Mesothelial cell of epicardium (in vitro differentiated cells): ENCODE measurements at regions not wholly inside any gene's neighbourhood (a gene's known extent, or its start where the extent isn't known, plus 50 kb on each side); places are given as distances from the start of the nearest gene placed in this dataset.

Experiments used
- DNase-seq, 2 experiments: peaks; one replicate each; pipeline ENCODE4 v3.0.0; 2021; ENCODE audit warnings: low spot score in 2 of 2; ENCODE audit not compliant: unreplicated experiment in 2 of 2
- H3K27ac Mint-ChIP-seq: 2 replicates; pipeline ENCODE4 v1.8.0; 2021; ENCODE audit warnings: mixed read lengths
- H3K27me3 Mint-ChIP-seq: 2 replicates; pipeline ENCODE4 v1.8.0; 2021; ENCODE audit warnings: low read depth, mixed read lengths
- H3K36me3 Mint-ChIP-seq: 2 replicates; pipeline ENCODE4 v1.8.0; 2021; ENCODE audit warnings: mixed read lengths
- H3K4me1 Mint-ChIP-seq: 2 replicates; pipeline ENCODE4 v1.8.0; 2021; ENCODE audit warnings: mixed read lengths
- H3K4me3 Mint-ChIP-seq: 2 replicates; pipeline ENCODE4 v1.8.0; 2021; ENCODE audit warnings: mild to moderate bottlenecking, moderate library complexity, mixed read lengths
- H3K9me3 Mint-ChIP-seq: 2 replicates; pipeline ENCODE4 v1.8.0; 2021; ENCODE audit warnings: mixed read lengths
- TF ChIP-seq, protein P1 (sequence below): fragments of 200-600 bp; sonication (generic); IDR thresholded peaks from one replicate; pipeline ENCODE4 v1.5.0; 2021; ENCODE audit warnings: antibody characterized with exemption; ENCODE audit not compliant: unreplicated experiment

DNA sequence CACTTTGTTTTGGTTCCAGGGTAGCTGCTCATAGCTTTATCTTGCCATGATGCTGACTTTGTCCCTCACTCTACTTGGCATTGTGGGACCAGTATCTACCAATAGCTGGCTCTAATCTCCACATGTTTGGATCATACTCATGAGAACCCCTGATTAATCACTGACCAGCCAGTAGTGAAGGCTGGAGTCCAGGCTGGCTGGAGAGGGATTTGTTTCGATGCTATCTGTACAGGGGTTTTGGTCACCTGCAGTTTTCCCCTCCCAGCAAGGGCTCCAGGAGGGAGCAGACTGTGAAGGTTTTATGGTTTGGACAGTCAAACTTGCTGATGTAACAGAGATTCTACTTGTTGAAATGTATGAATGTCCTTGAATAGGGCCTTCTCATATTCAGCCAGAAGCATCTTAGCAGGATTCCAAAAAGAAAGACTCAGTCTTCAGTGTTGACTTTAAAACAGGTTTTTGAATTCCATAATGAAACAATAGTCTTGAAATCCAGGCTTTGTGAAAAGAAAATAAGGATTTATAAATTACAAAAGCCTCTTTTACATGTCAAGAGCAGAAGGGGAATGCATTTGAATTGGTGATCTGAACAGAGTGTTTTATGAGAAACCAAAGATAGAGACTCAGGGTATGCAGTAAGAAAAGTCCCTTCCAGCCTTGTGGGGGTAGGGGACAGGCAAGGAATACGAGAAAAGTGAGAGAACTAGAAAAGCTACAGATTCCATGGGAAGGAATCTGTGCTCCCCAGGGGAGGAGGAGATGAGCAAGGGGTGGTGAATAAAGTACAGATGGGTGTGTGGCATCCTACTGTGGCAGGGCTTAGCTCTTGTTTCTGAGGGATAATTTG lies 103.1 kb upstream of the SHISA3 start:
- Mint-ChIP-seq H3K27ac (no peak overlapping the region), H3K36me3 (no peaks in the 10 kb centered on the region), H3K4me1 (no peaks in the 10 kb centered on the region), H3K4me3 (no peak overlapping the region), H3K27me3 (peaks cover 9% of the 10 kb centered on the region), H3K9me3 (no peaks in the 10 kb centered on the region)
- TF ChIP-seq, protein P1, sequence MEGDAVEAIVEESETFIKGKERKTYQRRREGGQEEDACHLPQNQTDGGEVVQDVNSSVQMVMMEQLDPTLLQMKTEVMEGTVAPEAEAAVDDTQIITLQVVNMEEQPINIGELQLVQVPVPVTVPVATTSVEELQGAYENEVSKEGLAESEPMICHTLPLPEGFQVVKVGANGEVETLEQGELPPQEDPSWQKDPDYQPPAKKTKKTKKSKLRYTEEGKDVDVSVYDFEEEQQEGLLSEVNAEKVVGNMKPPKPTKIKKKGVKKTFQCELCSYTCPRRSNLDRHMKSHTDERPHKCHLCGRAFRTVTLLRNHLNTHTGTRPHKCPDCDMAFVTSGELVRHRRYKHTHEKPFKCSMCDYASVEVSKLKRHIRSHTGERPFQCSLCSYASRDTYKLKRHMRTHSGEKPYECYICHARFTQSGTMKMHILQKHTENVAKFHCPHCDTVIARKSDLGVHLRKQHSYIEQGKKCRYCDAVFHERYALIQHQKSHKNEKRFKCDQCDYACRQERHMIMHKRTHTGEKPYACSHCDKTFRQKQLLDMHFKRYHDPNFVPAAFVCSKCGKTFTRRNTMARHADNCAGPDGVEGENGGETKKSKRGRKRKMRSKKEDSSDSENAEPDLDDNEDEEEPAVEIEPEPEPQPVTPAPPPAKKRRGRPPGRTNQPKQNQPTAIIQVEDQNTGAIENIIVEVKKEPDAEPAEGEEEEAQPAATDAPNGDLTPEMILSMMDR: no peak
- no peak for DNase-seq

DNA sequence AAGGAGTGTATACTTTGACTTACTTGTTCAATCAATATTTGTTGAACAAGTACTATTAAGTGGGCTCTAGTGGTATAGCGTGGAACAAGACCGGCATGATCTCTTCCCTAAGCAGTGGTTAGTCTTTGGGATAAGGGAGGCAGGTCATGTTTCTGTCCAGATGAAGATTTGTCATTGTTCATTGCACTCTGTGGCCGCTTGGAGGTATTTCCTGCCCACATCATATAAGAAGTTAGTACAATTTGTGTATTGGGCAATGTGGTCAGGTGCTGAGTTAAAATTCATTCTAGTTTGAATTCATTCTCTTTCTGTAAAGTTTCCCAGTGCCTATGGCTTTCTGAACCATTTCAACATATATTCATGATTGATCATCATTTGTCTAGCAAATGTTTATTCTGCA lies 101.1 kb upstream of the SHISA3 start:
- no peaks in the 10 kb centered on the region for H3K9me3 Mint-ChIP-seq
- TF ChIP-seq, protein P1: no peak
- no peak for DNase-seq
- peaks cover 14% of the 10 kb centered on the region for H3K27me3 Mint-ChIP-seq
- no peaks in the 10 kb centered on the region for H3K4me1 Mint-ChIP-seq
- no peak overlapping the region for H3K4me3 Mint-ChIP-seq
- H3K36me3 Mint-ChIP-seq: no peaks in the 10 kb centered on the region
- H3K27ac Mint-ChIP-seq: no peak overlapping the region

DNA sequence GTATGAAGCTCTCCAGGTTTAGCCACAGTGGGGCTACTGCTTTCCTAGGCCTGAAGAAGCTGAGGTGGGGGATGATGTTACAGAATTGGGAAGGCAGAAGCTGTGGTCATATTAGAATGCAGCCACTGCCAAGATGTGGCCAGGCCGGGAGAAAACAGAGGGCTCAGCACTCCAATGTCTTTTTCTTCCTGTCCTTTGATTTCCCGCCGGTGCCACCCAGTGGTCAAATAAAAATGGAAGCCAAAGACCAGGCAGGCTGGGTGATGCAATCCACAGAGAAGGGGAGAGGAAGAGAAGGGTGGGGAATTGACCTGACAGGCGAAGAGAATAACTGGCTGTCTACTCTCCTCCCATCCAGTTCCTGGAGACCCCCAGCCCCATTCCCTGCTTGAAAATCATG lies 94.9 kb upstream of the SHISA3 start:
- Mint-ChIP-seq H3K4me3 (no peak overlapping the region), H3K4me1 (no peaks in the 10 kb centered on the region), H3K36me3 (no peaks in the 10 kb centered on the region), H3K27ac (no peak overlapping the region), H3K9me3 (no peaks in the 10 kb centered on the region), H3K27me3 (peaks cover 8% of the 10 kb centered on the region)
- no peak for DNase-seq
- TF ChIP-seq, protein P1: no peak

DNA sequence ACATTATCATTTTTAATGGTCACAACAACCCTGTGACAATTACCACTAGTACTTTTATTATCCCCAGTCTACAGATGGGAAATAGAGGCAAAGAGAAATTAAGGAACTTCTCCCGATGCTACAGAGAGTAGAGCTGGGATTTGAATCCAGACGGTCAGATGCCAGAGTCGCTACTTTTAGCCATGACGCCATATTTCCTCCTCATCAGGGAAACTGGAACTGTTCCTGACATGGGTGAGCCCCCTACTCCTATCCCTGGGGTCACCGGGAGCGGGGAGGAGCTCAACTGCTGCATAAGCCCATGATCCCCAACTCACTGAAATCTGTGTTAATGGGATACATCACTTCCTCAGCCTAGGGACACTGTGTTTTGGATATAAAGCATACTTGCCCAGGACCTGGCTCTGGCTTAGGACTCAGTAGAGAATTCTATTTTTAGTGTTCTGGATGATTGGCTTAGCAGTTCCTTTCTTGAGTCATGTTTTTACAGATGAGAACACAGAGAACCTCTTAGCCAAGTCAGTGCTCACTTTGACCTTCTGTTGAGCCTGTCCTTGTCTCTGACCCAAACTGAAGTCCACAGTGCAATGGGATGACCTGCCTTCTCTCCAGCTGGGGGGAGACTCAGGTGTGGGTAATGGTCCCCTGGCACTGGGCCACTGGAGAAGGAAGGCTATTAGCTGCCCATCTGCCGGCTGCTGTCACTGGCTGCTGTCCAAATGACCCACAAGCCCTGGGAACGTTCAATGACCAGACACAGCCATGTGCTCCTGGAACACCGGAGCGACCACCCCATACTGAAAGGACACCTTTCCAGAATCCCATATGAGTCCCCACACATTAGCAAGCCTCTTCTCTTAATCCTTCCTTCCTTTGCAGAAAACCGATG lies 90.8 kb upstream of the SHISA3 start:
- TF ChIP-seq, protein P1: no peak
- DNase-seq: no peak
- H3K4me1 Mint-ChIP-seq: peaks cover 10% of the 10 kb centered on the region
- peaks cover under 1% of the 10 kb centered on the region for H3K27me3 Mint-ChIP-seq
- no peak overlapping the region for H3K27ac Mint-ChIP-seq
- H3K36me3 Mint-ChIP-seq: no peaks in the 10 kb centered on the region
- no peaks in the 10 kb centered on the region for H3K9me3 Mint-ChIP-seq
- no peak overlapping the region for H3K4me3 Mint-ChIP-seq

DNA sequence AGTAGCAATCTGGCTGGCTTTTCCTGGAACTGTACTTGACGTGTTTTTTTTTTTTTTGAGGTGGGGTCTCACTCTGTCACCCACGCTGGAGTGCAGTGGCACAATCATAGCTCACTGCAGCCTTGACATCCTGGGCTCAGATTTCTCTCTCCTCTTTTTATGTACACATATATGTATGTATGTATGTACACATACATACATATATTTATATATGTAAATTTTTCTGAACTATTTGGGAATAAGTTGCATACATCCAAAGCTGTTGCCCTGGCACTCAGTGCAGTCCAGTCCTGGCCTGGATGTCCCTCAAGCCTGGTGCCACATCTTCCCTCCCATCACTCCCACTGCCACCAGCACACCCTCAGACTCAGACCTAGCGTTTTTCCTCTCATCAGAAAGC lies 89.0 kb upstream of the SHISA3 start:
- Mint-ChIP-seq H3K27ac (no peak overlapping the region), H3K4me3 (no peak overlapping the region), H3K9me3 (peaks cover under 1% of the 10 kb centered on the region), H3K36me3 (no peaks in the 10 kb centered on the region), H3K4me1 (peaks cover 16% of the 10 kb centered on the region), H3K27me3 (no peaks in the 10 kb centered on the region)
- TF ChIP-seq, protein P1: no peak
- no peak for DNase-seq
